ENCODE measurements at regions not wholly inside any gene's neighbourhood (a gene's known extent, or its start where the extent isn't known, plus 50 kb on each side); places are given as distances from the start of the nearest gene placed in this dataset.

GRCh38 chr18:69222089-69222488 lies 178.6 kb upstream of the DOK6 start:
- Histone ChIP-seq H3K4me3 (replicated peaks in 1 of 4; ENCODE audit: control extremely low read depth in 1 of 4, insufficient read depth in 1 of 4, low read depth in 3 of 4, low read length in 4 of 4) (no peak overlapping the region), H3K9me3 (ENCODE audit: control insufficient read depth, insufficient read depth, low read depth, low read length) (no peaks in the 10 kb centered on the region), H3K27me3 (ENCODE audit: control insufficient read depth, insufficient read depth, low read length) (no peaks in the 10 kb centered on the region), H3K27ac (ENCODE audit: insufficient read depth, low read length) (no peak overlapping the region), H3K36me3 (ENCODE audit: control insufficient read depth, insufficient read depth, low read length) (no peaks in the 10 kb centered on the region), H3K9ac (ENCODE audit: insufficient read depth, low read length) (no peak overlapping the region), H3K79me2 (ENCODE audit: control insufficient read depth, insufficient read depth, low read length) (no peaks in the 10 kb centered on the region), H3K4me2 (ENCODE audit: extremely low read depth, insufficient read depth, low read length) (no peak overlapping the region), H3K4me1 (ENCODE audit: control insufficient read depth, extremely low read depth, insufficient read depth, low read length) (no peaks in the 10 kb centered on the region), H2AFZ (ENCODE audit: low read length) (no peak overlapping the region), H4K20me1 (ENCODE audit: control insufficient read depth, extremely low read depth, insufficient read depth, low read length) (no peaks in the 10 kb centered on the region)
- TF ChIP-seq, protein P1, sequence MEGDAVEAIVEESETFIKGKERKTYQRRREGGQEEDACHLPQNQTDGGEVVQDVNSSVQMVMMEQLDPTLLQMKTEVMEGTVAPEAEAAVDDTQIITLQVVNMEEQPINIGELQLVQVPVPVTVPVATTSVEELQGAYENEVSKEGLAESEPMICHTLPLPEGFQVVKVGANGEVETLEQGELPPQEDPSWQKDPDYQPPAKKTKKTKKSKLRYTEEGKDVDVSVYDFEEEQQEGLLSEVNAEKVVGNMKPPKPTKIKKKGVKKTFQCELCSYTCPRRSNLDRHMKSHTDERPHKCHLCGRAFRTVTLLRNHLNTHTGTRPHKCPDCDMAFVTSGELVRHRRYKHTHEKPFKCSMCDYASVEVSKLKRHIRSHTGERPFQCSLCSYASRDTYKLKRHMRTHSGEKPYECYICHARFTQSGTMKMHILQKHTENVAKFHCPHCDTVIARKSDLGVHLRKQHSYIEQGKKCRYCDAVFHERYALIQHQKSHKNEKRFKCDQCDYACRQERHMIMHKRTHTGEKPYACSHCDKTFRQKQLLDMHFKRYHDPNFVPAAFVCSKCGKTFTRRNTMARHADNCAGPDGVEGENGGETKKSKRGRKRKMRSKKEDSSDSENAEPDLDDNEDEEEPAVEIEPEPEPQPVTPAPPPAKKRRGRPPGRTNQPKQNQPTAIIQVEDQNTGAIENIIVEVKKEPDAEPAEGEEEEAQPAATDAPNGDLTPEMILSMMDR (conservative IDR thresholded peaks at IDR 0.05 in 1 of 2, IDR thresholded peaks at IDR 0.05 in 1 of 2; ENCODE audit: low read depth in 1 of 2, low read length in 2 of 2): no peak
- no peak for TF ChIP-seq EZH2 (IDR thresholded peaks at IDR 0.05; ENCODE audit: low read length, missing control alignments)
- no peak for DNase-seq (ENCODE audit: low read depth in 2 of 2)

GRCh38 chr18:69226971-69227370 lies 173.7 kb upstream of the DOK6 start:
- H3K9me3 ChIP-seq (ENCODE audit: control insufficient read depth, insufficient read depth, low read depth, low read length): no peaks in the 10 kb centered on the region
- no peak for TF ChIP-seq EZH2 (IDR thresholded peaks at IDR 0.05; ENCODE audit: low read length, missing control alignments)
- H3K27me3 ChIP-seq (ENCODE audit: control insufficient read depth, insufficient read depth, low read length): no peaks in the 10 kb centered on the region
- H3K79me2 ChIP-seq (ENCODE audit: control insufficient read depth, insufficient read depth, low read length): no peaks in the 10 kb centered on the region
- no peak for DNase-seq (ENCODE audit: low read depth in 2 of 2)
- H3K36me3 ChIP-seq (ENCODE audit: control insufficient read depth, insufficient read depth, low read length): no peaks in the 10 kb centered on the region
- H2AFZ ChIP-seq (ENCODE audit: low read length): no peak overlapping the region
- no peak overlapping the region for H3K9ac ChIP-seq (ENCODE audit: insufficient read depth, low read length)
- no peak overlapping the region for H3K27ac ChIP-seq (ENCODE audit: insufficient read depth, low read length)
- no peaks in the 10 kb centered on the region for H4K20me1 ChIP-seq (ENCODE audit: control insufficient read depth, extremely low read depth, insufficient read depth, low read length)
- H3K4me1 ChIP-seq (ENCODE audit: control insufficient read depth, extremely low read depth, insufficient read depth, low read length): peaks cover 2% of the 10 kb centered on the region
- no peak overlapping the region for H3K4me2 ChIP-seq (ENCODE audit: extremely low read depth, insufficient read depth, low read length)
- no peak overlapping the region for H3K4me3 ChIP-seq (replicated peaks in 1 of 4; ENCODE audit: control extremely low read depth in 1 of 4, insufficient read depth in 1 of 4, low read depth in 3 of 4, low read length in 4 of 4)

DNA sequence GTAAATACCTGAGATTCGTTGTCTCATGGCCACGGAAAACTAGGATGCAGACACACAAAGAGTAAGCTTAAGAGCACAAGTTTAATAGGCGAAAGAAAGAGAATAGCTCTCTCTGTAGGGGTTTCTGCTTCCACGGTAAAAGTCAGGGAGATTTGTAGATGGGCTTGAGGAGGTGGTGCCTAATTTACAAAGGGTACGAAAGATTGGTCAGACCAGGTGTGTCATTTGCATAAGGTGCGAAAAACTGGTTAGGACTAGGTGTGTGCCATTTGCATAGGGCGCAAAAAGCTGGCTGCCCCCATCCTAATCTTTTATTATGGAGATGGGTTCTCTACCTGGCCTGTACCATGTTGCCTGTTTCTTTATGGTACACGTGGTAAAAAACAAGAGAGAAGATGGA lies 170.5 kb upstream of the DOK6 start:
- Histone ChIP-seq H3K4me3 (replicated peaks in 1 of 4; ENCODE audit: control extremely low read depth in 1 of 4, insufficient read depth in 1 of 4, low read depth in 3 of 4, low read length in 4 of 4) (no peak overlapping the region), H3K36me3 (ENCODE audit: control insufficient read depth, insufficient read depth, low read length) (no peaks in the 10 kb centered on the region), H4K20me1 (ENCODE audit: control insufficient read depth, extremely low read depth, insufficient read depth, low read length) (no peaks in the 10 kb centered on the region), H2AFZ (ENCODE audit: low read length) (no peak overlapping the region), H3K4me2 (ENCODE audit: extremely low read depth, insufficient read depth, low read length) (no peak overlapping the region), H3K27me3 (ENCODE audit: control insufficient read depth, insufficient read depth, low read length) (no peaks in the 10 kb centered on the region), H3K9ac (ENCODE audit: insufficient read depth, low read length) (no peak overlapping the region), H3K4me1 (ENCODE audit: control insufficient read depth, extremely low read depth, insufficient read depth, low read length) (peaks cover 2% of the 10 kb centered on the region), H3K9me3 (ENCODE audit: control insufficient read depth, insufficient read depth, low read depth, low read length) (no peaks in the 10 kb centered on the region), H3K27ac (ENCODE audit: insufficient read depth, low read length) (no peak overlapping the region), H3K79me2 (ENCODE audit: control insufficient read depth, insufficient read depth, low read length) (no peaks in the 10 kb centered on the region)
- no peak for DNase-seq (ENCODE audit: low read depth in 2 of 2)
- TF ChIP-seq, protein P1 (conservative IDR thresholded peaks at IDR 0.05 in 1 of 2, IDR thresholded peaks at IDR 0.05 in 1 of 2; ENCODE audit: low read depth in 1 of 2, low read length in 2 of 2): no peak
- no peak for TF ChIP-seq EZH2 (IDR thresholded peaks at IDR 0.05; ENCODE audit: low read length, missing control alignments)

Data from fibroblast of lung (primary cell).